Hepatocyte (in vitro differentiated cells): ENCODE measurements at regions not wholly inside any gene's neighbourhood (a gene's known extent, or its start where the extent isn't known, plus 50 kb on each side); places are given as distances from the start of the nearest gene placed in this dataset.

Experiments used
- DNase-seq: peaks from one replicate; pipeline ENCODE4 v3.0.0-alpha.2; 2016; ENCODE audit warnings: low spot score
- H2AFZ ChIP-seq: fragments of 200-600 bp; sonication (generic); 2 replicates; pipeline ENCODE4 v1.6.0; 2016; ENCODE audit warnings: antibody characterized with exemption, mild to moderate bottlenecking
- H3K27ac ChIP-seq: fragments of 200-600 bp; sonication (generic); 2 replicates; pipeline ENCODE4 v1.5.1; 2016; ENCODE audit warnings: mild to moderate bottlenecking
- H3K27me3 ChIP-seq: fragments of 200-600 bp; sonication (generic); 2 replicates; pipeline ENCODE4 v1.6.1; 2016
- H3K36me3 ChIP-seq: fragments of 200-600 bp; sonication (generic); replicated peaks from 2 replicates; pipeline ENCODE4 v1.5.1; 2016; ENCODE audit warnings: low read depth; ENCODE audit not compliant: insufficient read depth
- H3K4me1 ChIP-seq: fragments of 200-600 bp; sonication (generic); 2 replicates; pipeline ENCODE4 v1.5.1; 2016; ENCODE audit warnings: mild to moderate bottlenecking, moderate library complexity; ENCODE audit not compliant: insufficient read depth
- H3K4me2 ChIP-seq: fragments of 200-600 bp; sonication (generic); 2 replicates; pipeline ENCODE4 v1.6.0; 2016
- H3K4me3 ChIP-seq: fragments of 200-600 bp; sonication (generic); 2 replicates; pipeline ENCODE4 v1.5.1; 2016; ENCODE audit warnings: mild to moderate bottlenecking
- H3K79me2 ChIP-seq: fragments of 200-600 bp; sonication (generic); 2 replicates; pipeline ENCODE4 v1.6.0; 2017; ENCODE audit warnings: mild to moderate bottlenecking
- H3K9me2 ChIP-seq: fragments of 200-600 bp; sonication (generic); replicated peaks from 2 replicates; pipeline ENCODE4 v1.6.0; 2017; ENCODE audit warnings: mild to moderate bottlenecking; ENCODE audit not compliant: insufficient read depth
- H3K9me3 ChIP-seq: fragments of 200-600 bp; sonication (generic); 2 replicates; pipeline ENCODE4 v1.5.1; 2016; ENCODE audit warnings: low read depth, mild to moderate bottlenecking
- H4K20me1 ChIP-seq: fragments of 200-600 bp; sonication (generic); 2 replicates; pipeline ENCODE4 v1.6.0; 2016; ENCODE audit warnings: mild to moderate bottlenecking; ENCODE audit not compliant: insufficient read depth, poor library complexity, severe bottlenecking
- CTCF ChIP-seq: fragments of 200-600 bp; sonication (generic); IDR thresholded peaks from 2 replicates; pipeline ENCODE4 v1.5.1; 2016; ENCODE audit warnings: antibody characterized with exemption, mild to moderate bottlenecking; ENCODE audit not compliant: poor library complexity
- EZH2 ChIP-seq: fragments of 200-600 bp; sonication (generic); IDR thresholded peaks from 2 replicates; pipeline ENCODE4 v1.6.1; 2016; ENCODE audit warnings: antibody characterized with exemption, mild to moderate bottlenecking, borderline replicate concordance
- EZH2phosphoT487 ChIP-seq: fragments of 200-600 bp; sonication (generic); IDR thresholded peaks from one replicate; pipeline ENCODE4 v1.6.1; 2018; ENCODE audit warnings: antibody characterized with exemption, mild to moderate bottlenecking, low read depth, moderate library complexity; ENCODE audit not compliant: unreplicated experiment, severe bottlenecking
- WGBS: methylation state at CpG from one replicate; pipeline ENCODE4 v1.1.6; 2016; ENCODE audit warnings: low lambda C conversion rate; ENCODE audit errors: missing lambda C conversion rate; 5-methylcytosine and 5-hydroxymethylcytosine counted together

DNA sequence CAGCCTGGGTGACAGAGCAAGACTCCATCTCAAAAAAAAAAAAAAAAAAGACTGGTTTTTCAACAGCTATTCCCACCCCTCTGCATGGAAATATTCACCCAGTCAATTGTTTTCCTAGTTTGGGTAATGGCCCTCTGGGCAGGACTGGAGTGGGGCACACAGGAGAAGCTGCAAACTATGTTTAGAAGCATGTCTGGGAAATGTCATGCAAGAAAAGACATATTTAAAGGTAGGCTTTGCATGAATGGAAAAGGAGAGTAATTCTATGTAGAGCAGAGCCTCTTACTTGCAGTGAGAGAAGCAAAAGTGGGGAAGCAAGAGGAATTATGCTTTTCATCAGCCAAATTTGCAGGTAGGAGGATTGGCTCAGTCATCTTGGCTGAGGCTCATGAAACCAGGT is 276.5 kb upstream of the PLEKHG7 start:
- H3K36me3 ChIP-seq, result no peaks in the 10 kb centered on the region
- H3K9me3 ChIP-seq, result no peaks in the 10 kb centered on the region
- no peak overlapping the region for H2AFZ ChIP-seq
- H4K20me1 ChIP-seq, result no peaks in the 10 kb centered on the region
- no peak for DNase-seq
- no peaks in the 10 kb centered on the region for H3K79me2 ChIP-seq
- no peak overlapping the region for H3K4me2 ChIP-seq
- TF ChIP-seq EZH2, result no peak
- no peak for TF ChIP-seq CTCF
- H3K27me3 ChIP-seq, result no peaks in the 10 kb centered on the region
- H3K9me2 ChIP-seq, result no peaks in the 10 kb centered on the region
- H3K4me3 ChIP-seq, result no peak overlapping the region
- no peak overlapping the region for H3K27ac ChIP-seq
- H3K4me1 ChIP-seq, result no peaks in the 10 kb centered on the region

- no peaks in the 10 kb centered on the region for H4K20me1 ChIP-seq
- H3K36me3 ChIP-seq, result no peaks in the 10 kb centered on the region
- no peaks in the 10 kb centered on the region for H3K9me2 ChIP-seq
- H3K79me2 ChIP-seq, result no peaks in the 10 kb centered on the region
- no peaks in the 10 kb centered on the region for H3K4me1 ChIP-seq
- TF ChIP-seq EZH2phosphoT487 (no peak), EZH2 (no peak), CTCF (no peak)
- H3K4me2 ChIP-seq, result no peak overlapping the region
- H3K4me3 ChIP-seq, result no peak overlapping the region
- H3K27me3 ChIP-seq, result no peaks in the 10 kb centered on the region
- H3K9me3 ChIP-seq, result no peaks in the 10 kb centered on the region
- 100% methylated on average over 1 of the region's 1 CpG for WGBS
- H3K27ac ChIP-seq, result no peak overlapping the region
- DNase-seq, result no peak
- no peak overlapping the region for H2AFZ ChIP-seq
Observed at GRCh38 chr12:92425165-92425564, 277.6 kb upstream of the PLEKHG7 start.

DNA sequence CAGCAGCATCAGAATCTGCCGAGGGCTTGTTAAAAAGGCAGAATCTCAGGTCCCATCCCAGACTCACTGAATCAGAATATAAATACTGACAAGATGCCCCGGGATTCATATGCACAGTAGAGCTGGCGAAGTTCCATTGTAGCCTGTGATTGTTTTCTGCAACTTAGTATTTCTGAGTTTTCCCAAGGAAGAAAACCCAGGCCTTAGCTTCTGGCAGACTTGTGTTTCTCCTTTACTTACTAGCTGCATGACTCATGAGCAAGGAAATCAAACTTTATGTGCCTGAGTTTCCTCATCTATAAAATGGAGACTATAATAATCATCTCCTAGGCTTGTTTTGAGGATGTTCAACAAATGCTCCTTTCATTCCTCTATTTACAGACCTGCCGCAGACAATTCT is 278.5 kb upstream of the PLEKHG7 start:
- TF ChIP-seq EZH2, result no peak
- no peak for TF ChIP-seq EZH2phosphoT487
- TF ChIP-seq CTCF, result no peak
- no peaks in the 10 kb centered on the region for H3K9me2 ChIP-seq
- no peaks in the 10 kb centered on the region for H3K79me2 ChIP-seq
- no peaks in the 10 kb centered on the region for H3K27me3 ChIP-seq
- 66% methylated on average over 4 of the region's 4 CpGs for WGBS
- no peak overlapping the region for H3K27ac ChIP-seq
- no peak overlapping the region for H3K4me3 ChIP-seq
- H3K4me1 ChIP-seq, result no peaks in the 10 kb centered on the region
- H3K4me2 ChIP-seq, result no peak overlapping the region
- no peak for DNase-seq
- no peak overlapping the region for H2AFZ ChIP-seq
- H4K20me1 ChIP-seq, result no peaks in the 10 kb centered on the region
- no peaks in the 10 kb centered on the region for H3K9me3 ChIP-seq
- H3K36me3 ChIP-seq, result no peaks in the 10 kb centered on the region

- no peak overlapping the region for H3K27ac ChIP-seq
- H3K27me3 ChIP-seq, result no peaks in the 10 kb centered on the region
- H3K36me3 ChIP-seq, result no peaks in the 10 kb centered on the region
- no peaks in the 10 kb centered on the region for H3K9me2 ChIP-seq
- H3K79me2 ChIP-seq, result no peaks in the 10 kb centered on the region
- DNase-seq, result peak; percentile 18
- H3K9me3 ChIP-seq, result no peaks in the 10 kb centered on the region
- H3K4me1 ChIP-seq, result no peaks in the 10 kb centered on the region
- H3K4me2 ChIP-seq, result no peak overlapping the region
- H3K4me3 ChIP-seq, result no peak overlapping the region
- H4K20me1 ChIP-seq, result no peaks in the 10 kb centered on the region
- no peak overlapping the region for H2AFZ ChIP-seq
- TF ChIP-seq CTCF (no peak), EZH2 (no peak), EZH2phosphoT487 (no peak)
Observed at GRCh38 chr12:92421701-92422100, 276.1 kb upstream of the BTG1 start.
